Adrenal gland (tissue), 9 donors: ENCODE measurements at regions not wholly inside any gene's neighbourhood (a gene's known extent, or its start where the extent isn't known, plus 50 kb on each side); places are given as distances from the start of the nearest gene placed in this dataset.

Experiments
- DNase-seq, 7 donors: peaks; one replicate each; pipeline ENCODE4 v3.0.0-alpha.2; 2019 to 2020
- H3K27ac ChIP-seq, 5 donors: fragments of 200-600 bp; sonication (generic) in 4 of 5; 1 replicate in 3 of 5; 2 replicates in 2 of 5; pipeline versions ENCODE4 v1.5.1 to v1.8.0; 2016 to 2020; ENCODE audit warnings: mild to moderate bottlenecking in 1 of 5
- H3K27me3 ChIP-seq: fragments of 200-600 bp; 2 replicates; pipeline ENCODE4 v1.8.0; 2021
- H3K36me3 ChIP-seq, 2 donors: fragments of 200-600 bp; replicated peaks in 1 of 2; 1 replicate in 1 of 2; 2 replicates in 1 of 2; pipeline versions ENCODE4 v1.5.1 to v1.8.0; 2018 to 2022
- H3K4me1 ChIP-seq, 2 donors: fragments of 200-600 bp; replicated peaks in 1 of 2; 1 replicate in 1 of 2; 2 replicates in 1 of 2; pipeline versions ENCODE4 v1.5.1 to v1.8.0; 2018 to 2021
- H3K4me3 ChIP-seq, 4 donors: fragments of 200-600 bp; sonication (generic) in 3 of 4; one replicate each; pipeline ENCODE4 v1.5.1; 2016 to 2018
- H3K9me3 ChIP-seq, 3 donors: fragments of 200-600 bp; sonication (generic) in 1 of 3; replicated peaks in 1 of 3; 1 replicate in 2 of 3; 2 replicates in 1 of 3; pipeline versions ENCODE4 v1.5.1 to v1.8.0; 2016 to 2021
- CTCF ChIP-seq, 6 experiments: fragments of 450-650 bp in 4 of 6; fragments of 200-600 bp in 2 of 6; sonication (generic) in 1 of 6; IDR thresholded peaks; 1 replicate in 5 of 6; 2 replicates in 1 of 6; pipeline versions ENCODE4 v1.5.1 to v1.8.0; 2016 to 2021; ENCODE audit warnings: antibody characterized with exemption in 6 of 6, mild to moderate bottlenecking in 2 of 6, moderate library complexity in 1 of 6
- POLR2A ChIP-seq, 2 donors: fragments of 450-650 bp; IDR thresholded peaks; one replicate each; pipeline ENCODE4 v1.6.1; 2017; ENCODE audit warnings: antibody characterized with exemption in 2 of 2, mild to moderate bottlenecking in 2 of 2, moderate library complexity in 1 of 2
- WGBS, 4 donors: extraction: QIAGEN DNeasy Blood & Tissue Kit in 2 of 4; methylation state at CpG; one replicate each; pipeline versions ENCODE4 v1.1.5 to v1.1.7; 2013 to 2017; 5-methylcytosine and 5-hydroxymethylcytosine counted together
- intact Hi-C, 2 donors: fragments of 100-400 bp; cut with DNase I; formaldehyde crosslinking; loops; one replicate each; pipeline versions ENCODE4 v1.14.1 to v1.15.0; 2022 to 2023
- donor health status: healthy with polysubstance abuse.
- donor health status: Bipolar disorder and iron deficiency.
- donor health status: DM: yes; HTN: yes; CAD: no.
- donor health status: DM: no; HTN: no; CAD: no.
- donor health status: DM: no; HTN: no; CAD: no.

- no peaks in the 10 kb centered on the region for H3K36me3 ChIP-seq
- H3K4me3 ChIP-seq = no peak overlapping the region
- no peaks in the 10 kb centered on the region for H3K4me1 ChIP-seq
- no peak for TF ChIP-seq POLR2A (IDR thresholded peaks at IDR 0.05)
- TF ChIP-seq CTCF (IDR thresholded peaks at IDR 0.05) = no peak
- H3K27ac ChIP-seq = no peak overlapping the region
- WGBS, 4 donors = 80 to 86% (median 82%) methylated on average over 6 of the region's 6 CpGs
- intact Hi-C loops = no loop called here
- H3K9me3 ChIP-seq = no peaks in the 10 kb centered on the region
- H3K27me3 ChIP-seq = no peaks in the 10 kb centered on the region
- no peak for DNase-seq
These were observed 273.1 kb downstream of the VRK1 start for GRCh38 chr14:97070259-97070658.

- H3K9me3 ChIP-seq = no peaks in the 10 kb centered on the region
- WGBS, 4 donors = 79 to 85% (median 82%) methylated on average over 8 of the region's 8 CpGs
- TF ChIP-seq POLR2A (IDR thresholded peaks at IDR 0.05) = no peak
- TF ChIP-seq CTCF (IDR thresholded peaks at IDR 0.05) = no peak
- no peaks in the 10 kb centered on the region for H3K27me3 ChIP-seq
- H3K36me3 ChIP-seq = no peaks in the 10 kb centered on the region
- intact Hi-C loops = no loop called here
- H3K27ac ChIP-seq = no peak overlapping the region
- H3K4me3 ChIP-seq = no peak overlapping the region
- DNase-seq = no peak
- no peaks in the 10 kb centered on the region for H3K4me1 ChIP-seq
These were observed 274.0 kb downstream of the VRK1 start for GRCh38 chr14:97071177-97071576.

- 72 to 87% (median 77%) methylated on average over 5 of the region's 5 CpGs for WGBS, 4 donors
- DNase-seq = no peak
- intact Hi-C loops = no loop called here
- Histone ChIP-seq H3K4me1 (no peaks in the 10 kb centered on the region), H3K4me3 (no peak overlapping the region), H3K36me3 (no peaks in the 10 kb centered on the region), H3K27me3 (no peaks in the 10 kb centered on the region), H3K27ac (no peak overlapping the region), H3K9me3 (no peaks in the 10 kb centered on the region)
- no peak for TF ChIP-seq POLR2A (IDR thresholded peaks at IDR 0.05)
- TF ChIP-seq CTCF (IDR thresholded peaks at IDR 0.05) = no peak
These were observed 276.4 kb downstream of the VRK1 start for GRCh38 chr14:97073622-97074021.

- intact Hi-C loops = no loop called here
- no peak for DNase-seq
- Histone ChIP-seq H3K9me3 (no peaks in the 10 kb centered on the region), H3K4me3 (no peak overlapping the region), H3K27me3 (no peaks in the 10 kb centered on the region), H3K36me3 (no peaks in the 10 kb centered on the region), H3K27ac (no peak overlapping the region), H3K4me1 (no peaks in the 10 kb centered on the region)
- WGBS, 4 donors = 73 to 79% (median 76%) methylated on average over 6 of the region's 6 CpGs
- no peak for TF ChIP-seq POLR2A (IDR thresholded peaks at IDR 0.05)
These were observed 277.3 kb downstream of the VRK1 start for GRCh38 chr14:97074456-97074855.

- H3K27ac ChIP-seq = no peak overlapping the region
- no peak overlapping the region for H3K4me3 ChIP-seq
- no peaks in the 10 kb centered on the region for H3K36me3 ChIP-seq
- intact Hi-C loops = no loop called here
- no peaks in the 10 kb centered on the region for H3K27me3 ChIP-seq
- TF ChIP-seq CTCF (IDR thresholded peaks at IDR 0.05) (no peak), POLR2A (IDR thresholded peaks at IDR 0.05) (no peak)
- no peaks in the 10 kb centered on the region for H3K4me1 ChIP-seq
- no peak for DNase-seq
- H3K9me3 ChIP-seq = no peaks in the 10 kb centered on the region
- WGBS, 4 donors = 42 to 54% (median 50%) methylated on average over 6 of the region's 6 CpGs
These were observed 277.7 kb downstream of the VRK1 start for GRCh38 chr14:97074856-97075255.
